ENCODE measurements at regions not wholly inside any gene's neighbourhood (a gene's known extent, or its start where the extent isn't known, plus 50 kb on each side); places are given as distances from the start of the nearest gene placed in this dataset.
"Not testable (repeated sequence)": the region's sequence is repeated elsewhere in the genome, so short reads cannot be mapped to it uniquely, and the experiment has no call there.

DNA sequence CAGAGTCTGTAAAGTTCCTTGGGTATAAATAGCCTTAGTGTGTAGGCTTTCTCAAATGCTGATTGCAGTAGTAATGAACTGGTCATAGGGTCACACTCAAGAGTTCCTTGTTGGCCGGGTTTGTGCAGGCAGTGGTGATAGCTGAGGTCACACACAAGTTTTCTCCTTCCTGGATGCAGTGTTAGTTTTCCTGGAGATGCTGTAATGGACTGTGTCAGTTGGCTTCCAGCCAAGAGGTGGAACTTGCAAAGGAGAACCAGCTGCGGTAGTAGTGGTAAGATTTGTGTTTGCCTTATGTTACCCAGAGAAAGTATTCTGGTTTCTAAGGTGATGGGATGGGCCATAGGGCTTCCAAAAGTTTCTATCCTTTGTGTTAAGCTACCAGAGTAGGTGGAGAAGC lies 409.8 kb upstream of the FRG1 start:
- TF ChIP-seq, protein P1, sequence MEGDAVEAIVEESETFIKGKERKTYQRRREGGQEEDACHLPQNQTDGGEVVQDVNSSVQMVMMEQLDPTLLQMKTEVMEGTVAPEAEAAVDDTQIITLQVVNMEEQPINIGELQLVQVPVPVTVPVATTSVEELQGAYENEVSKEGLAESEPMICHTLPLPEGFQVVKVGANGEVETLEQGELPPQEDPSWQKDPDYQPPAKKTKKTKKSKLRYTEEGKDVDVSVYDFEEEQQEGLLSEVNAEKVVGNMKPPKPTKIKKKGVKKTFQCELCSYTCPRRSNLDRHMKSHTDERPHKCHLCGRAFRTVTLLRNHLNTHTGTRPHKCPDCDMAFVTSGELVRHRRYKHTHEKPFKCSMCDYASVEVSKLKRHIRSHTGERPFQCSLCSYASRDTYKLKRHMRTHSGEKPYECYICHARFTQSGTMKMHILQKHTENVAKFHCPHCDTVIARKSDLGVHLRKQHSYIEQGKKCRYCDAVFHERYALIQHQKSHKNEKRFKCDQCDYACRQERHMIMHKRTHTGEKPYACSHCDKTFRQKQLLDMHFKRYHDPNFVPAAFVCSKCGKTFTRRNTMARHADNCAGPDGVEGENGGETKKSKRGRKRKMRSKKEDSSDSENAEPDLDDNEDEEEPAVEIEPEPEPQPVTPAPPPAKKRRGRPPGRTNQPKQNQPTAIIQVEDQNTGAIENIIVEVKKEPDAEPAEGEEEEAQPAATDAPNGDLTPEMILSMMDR (IDR thresholded peaks at IDR 0.05; ENCODE audit: insufficient read depth, low read length): no peak
- no peak overlapping the region for H3K4me3 ChIP-seq (ENCODE audit: low read depth, low read length)
- no peak for DNase-seq (ENCODE audit: low read depth)

DNA sequence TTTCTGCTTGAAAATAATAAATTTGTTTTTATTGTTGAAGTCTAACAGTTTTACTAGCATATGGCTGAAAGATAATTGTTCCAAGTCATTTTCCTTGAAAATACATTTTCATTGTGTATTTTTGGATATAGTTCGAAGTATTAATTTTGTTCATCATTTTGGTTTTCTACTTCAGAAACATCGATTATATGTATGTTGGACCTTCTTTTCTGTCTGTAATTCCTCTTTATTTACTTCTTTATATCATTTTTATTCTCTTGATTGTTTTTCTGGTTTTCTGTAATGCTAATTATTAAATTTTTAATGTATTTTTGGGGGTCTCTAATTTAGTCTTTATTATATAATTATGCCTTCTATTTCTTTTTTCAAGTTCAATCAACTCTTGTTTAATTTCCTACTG lies 407.1 kb upstream of the FRG1 start:
- TF ChIP-seq, protein P1 (IDR thresholded peaks at IDR 0.05; ENCODE audit: insufficient read depth, low read length): no peak
- peak; percentile 0 for DNase-seq (ENCODE audit: low read depth)
- no peak overlapping the region for H3K4me3 ChIP-seq (ENCODE audit: low read depth, low read length)

DNA sequence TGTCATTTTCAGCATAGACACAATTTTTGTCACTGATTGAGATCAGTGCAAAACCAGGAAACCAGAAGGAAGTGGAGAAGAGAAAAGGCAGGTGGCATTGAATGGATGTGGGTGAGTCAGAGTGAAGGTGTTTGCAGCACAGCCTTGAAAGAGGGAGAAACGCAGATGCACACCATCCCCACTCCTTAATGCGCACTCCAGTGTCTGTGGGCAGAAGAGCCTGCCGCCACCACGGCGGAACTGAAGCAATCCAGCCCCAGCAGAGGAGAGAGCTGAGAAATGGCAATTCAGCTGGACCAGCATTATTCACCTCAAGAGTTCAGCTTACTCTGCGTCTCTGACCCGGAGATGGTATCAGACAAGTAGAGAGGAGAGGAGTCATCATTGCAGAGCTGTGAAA lies 393.1 kb upstream of the FRG1 start:
- no peak overlapping the region for H3K4me3 ChIP-seq (ENCODE audit: low read depth, low read length)
- TF ChIP-seq, protein P1 (IDR thresholded peaks at IDR 0.05; ENCODE audit: insufficient read depth, low read length): no peak
- DNase-seq (ENCODE audit: low read depth): no peak

DNA sequence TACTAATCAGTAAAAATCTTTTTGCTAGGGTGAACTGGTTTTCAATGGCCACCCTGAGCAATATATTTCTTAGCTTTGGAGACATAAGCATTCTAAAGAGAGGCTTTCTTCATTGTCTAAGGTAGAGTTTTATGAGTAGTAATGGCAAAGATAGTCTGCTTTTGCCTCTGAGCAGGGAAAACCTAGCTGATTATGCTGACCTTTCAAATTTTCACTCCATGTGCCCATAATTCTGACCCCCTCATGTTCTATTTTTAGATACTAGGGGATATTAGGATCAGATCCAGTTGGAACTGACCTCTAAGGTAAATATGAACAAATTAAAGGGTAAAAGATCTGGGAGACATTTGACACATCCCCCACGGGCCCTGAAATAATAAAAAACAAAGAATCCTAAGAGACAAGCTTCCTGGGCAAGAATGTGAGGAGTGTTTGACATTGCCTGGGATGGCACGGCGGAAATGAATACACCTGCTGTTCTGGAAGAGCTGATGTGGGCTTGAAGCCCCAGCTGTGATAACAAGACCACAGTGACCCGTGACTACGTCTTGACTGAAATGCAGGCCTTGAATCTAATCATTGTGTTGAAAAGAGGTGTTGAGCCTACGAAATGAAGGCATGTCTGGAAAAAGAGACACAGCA lies 392.1 kb upstream of the FRG1 start:
- TF ChIP-seq, protein P1 (IDR thresholded peaks at IDR 0.05; ENCODE audit: insufficient read depth, low read length): no peak
- no peak for DNase-seq (ENCODE audit: low read depth)
- no peak overlapping the region for H3K4me3 ChIP-seq (ENCODE audit: low read depth, low read length)

DNA sequence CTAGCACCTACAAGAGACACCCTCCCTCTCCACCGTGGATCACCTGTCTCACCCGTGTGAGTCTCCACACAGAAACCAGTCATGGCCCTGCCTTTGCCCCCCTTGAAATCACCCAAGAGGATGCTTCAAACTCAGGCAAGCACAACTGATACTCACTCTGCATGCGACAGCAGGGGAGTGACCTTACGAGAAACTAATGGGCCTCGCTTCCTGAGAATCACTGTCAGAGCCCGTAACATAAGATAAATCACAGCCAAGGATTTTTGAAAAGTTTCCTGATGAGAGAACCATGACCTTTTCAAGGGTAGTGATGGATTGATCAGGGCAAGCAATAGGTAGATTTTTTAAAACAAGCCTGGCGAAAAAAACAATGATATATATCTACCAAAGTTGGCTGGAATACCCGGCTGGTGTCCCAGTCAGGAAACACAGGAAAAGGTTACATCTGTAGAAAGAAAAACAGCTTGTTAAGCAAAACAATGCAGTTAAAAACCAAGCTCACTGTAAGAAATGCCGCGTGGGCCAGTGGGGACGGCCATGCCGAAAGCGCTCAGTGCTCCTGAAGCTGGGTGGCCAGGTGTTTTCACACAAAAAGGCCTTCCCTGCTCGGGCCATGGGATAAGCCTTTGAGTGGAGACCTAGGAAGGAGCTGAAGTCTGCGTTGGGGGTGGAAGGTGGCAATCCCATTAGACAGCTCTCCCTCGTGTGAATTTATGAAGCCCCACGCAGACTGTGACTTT lies 388.6 kb upstream of the FRG1 start:
- not testable (repeated sequence) for H3K4me3 ChIP-seq (ENCODE audit: low read depth, low read length); DNase-seq (ENCODE audit: low read depth)

DNA sequence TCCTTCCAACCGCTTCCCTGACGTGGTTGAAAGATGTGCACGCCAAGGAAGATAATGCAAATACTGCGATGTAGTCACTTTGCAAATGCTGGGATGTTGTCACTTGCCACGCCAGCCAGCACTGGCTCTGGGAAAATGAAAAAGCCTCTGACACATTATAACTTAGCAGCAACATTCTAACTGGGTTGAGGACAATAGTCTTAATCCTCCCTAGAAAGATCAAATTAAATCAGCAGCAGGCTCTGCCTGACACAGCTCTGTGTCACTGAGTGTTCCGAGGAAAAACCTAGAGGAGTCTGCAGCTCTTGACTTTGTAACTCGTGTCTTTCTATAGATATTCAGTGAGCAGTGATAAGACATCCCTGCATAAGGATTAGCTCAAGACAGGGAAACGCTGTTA lies 380.1 kb upstream of the FRG1 start:
- H3K4me3 ChIP-seq (ENCODE audit: low read depth, low read length); DNase-seq (ENCODE audit: low read depth): not testable (repeated sequence)

DNA sequence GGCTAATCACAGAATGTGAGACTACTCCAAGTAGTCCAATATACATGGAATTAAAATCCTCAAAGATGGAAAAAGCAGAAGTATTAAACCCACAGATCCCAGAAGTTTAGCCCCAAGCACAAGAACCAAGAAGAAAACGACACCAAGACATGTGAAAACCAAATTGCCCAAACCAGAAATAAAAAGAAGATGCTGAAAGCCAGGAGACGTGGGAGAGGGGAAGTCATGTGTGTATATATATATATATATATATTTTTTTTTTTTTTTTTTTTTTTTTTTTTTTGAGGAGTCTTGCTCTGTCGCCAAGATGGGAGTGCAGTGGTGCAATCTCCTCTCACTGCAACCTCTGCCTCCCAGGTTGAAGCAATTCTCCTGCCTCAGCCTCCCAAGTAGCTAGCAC lies 376.9 kb upstream of the FRG1 start:
- not testable (repeated sequence) for DNase-seq (ENCODE audit: low read depth); H3K4me3 ChIP-seq (ENCODE audit: low read depth, low read length)

DNA sequence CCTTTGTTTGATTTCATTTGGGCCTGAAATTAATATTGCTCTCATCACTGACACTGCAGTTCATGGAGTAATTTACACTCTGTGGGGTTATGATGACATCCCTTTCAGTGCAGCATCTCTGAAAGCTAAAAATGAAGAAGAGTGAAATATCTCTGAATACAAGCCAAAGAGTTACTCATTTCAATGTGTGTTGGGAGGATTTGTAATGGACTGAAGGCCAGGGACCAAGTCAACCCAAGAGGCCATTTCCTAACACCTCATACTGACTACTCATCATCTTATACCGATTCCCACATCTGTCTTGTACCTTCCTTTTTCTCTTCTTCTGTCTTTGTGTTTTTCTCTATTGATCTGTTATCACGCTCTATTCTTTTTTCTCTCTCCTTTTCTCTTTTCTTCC lies 374.4 kb upstream of the FRG1 start:
- DNase-seq (ENCODE audit: low read depth); H3K4me3 ChIP-seq (ENCODE audit: low read depth, low read length): not testable (repeated sequence)

DNA sequence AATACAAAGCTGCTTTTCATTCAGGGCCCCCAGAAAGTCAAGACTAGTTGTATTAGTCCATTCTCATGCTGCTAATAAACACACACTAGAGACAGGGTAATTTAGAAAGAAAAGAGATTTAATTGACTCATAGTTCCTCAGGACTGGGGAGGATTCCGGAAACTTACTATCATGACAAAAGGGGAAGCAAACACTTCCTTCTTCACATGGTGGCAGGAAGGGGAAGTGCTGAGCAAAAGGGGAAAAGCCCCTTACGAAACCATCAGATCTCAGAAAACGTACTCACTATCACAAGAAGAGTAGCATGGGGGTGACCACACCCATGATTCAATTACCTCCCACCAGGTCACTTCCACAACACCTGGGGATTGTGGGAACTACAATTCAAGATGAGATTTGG lies 373.8 kb upstream of the FRG1 start:
- DNase-seq (ENCODE audit: low read depth); H3K4me3 ChIP-seq (ENCODE audit: low read depth, low read length): not testable (repeated sequence)

DNA sequence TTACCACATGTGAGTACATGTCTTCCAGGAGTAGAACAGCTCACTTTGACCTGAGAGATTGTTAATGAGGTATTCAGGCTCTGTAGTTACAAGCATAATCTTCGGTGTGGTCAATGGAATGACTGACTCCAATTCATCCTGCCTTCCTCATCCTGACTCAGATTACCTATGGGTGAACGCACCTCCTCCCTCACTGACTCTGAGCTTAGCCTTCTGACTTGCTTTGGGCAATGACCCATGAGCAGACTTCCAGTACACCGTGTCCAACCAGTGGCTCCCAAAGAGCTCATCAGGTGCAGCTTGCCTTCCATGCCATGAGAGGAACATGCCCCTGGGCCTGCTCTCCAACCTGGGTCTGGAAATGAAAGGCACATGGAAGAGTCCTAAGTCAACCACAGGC lies 361.0 kb upstream of the FRG1 start:
- H3K4me3 ChIP-seq (ENCODE audit: low read depth, low read length); DNase-seq (ENCODE audit: low read depth): not testable (repeated sequence)

DNA sequence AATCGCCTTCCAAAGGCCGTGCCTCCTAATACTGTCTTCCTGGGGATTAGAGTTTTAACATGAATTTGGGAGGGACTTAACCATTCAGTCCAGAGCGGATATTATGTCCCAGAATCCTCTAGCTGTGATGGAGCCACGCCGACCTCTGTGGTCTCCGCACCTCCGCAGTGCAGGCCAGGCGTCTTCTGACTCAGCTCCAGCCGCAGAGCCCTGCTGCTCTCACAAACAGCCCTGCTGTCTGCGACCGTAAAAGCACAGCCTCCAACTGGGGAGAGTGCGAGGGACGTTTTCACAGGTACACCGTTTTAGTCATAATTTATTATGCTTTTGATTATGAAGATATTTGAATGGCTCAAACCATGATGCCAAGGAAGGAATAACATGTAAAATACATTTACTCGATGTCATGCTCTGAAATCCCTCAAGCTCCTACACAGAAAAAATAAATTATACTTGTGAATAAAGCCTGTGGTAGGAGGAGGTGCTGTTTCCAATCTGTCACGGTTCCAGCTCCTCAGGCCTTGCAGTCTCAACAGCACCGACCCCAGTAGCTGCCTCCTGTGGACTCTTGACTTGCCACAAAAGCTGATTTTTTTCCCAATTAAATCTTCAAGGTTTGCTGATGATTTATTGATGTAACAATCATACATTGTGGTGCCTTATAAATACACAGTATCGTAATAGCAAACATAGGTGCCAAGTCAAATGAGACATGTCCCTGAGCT lies 353.6 kb upstream of the FRG1 start:
- H3K4me3 ChIP-seq (ENCODE audit: low read depth, low read length); DNase-seq (ENCODE audit: low read depth): not testable (repeated sequence)

DNA sequence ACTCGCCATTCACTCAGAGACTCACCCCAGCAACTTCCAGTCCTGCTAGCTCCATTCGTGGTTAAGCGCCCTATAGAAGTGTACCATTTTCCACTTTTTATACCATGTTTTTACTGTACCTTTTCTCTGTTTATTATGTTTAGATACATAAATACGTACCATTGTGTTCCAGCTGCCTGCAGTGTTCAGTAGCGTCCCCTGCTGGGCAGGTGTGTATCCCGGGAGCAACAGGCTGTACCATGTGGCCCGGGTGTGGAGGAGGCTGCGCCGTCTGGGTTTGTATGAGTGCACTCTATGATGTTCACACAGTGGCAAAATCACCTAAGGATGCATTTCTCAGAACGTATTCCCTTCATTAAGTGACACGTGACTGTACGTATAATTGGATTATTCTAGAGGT lies 351.5 kb upstream of the FRG1 start:
- not testable (repeated sequence) for DNase-seq (ENCODE audit: low read depth); H3K4me3 ChIP-seq (ENCODE audit: low read depth, low read length)
